Panc1 (cell line): ENCODE measurements at regions not wholly inside any gene's neighbourhood (a gene's known extent, or its start where the extent isn't known, plus 50 kb on each side); places are given as distances from the start of the nearest gene placed in this dataset.

Experiments used
- ATAC-seq: fragments of 200-7000 bp; cut with Tn5 transposase; 2 replicates; pipeline ENCODE4 v1.9.1; 2020; ENCODE audit warnings: mild to moderate bottlenecking, moderate library complexity
- BruUV-seq: library from RNA; stranded (reverse); fragments of 400-500 nt; replicated peaks from 2 replicates; lab custom pipeline; 2021; lab: Mats Ljungman, UMichigan
- CTCF ChIA-PET: fragments of 300-600 bp; sonication (Branson Sonifier 250); formaldehyde crosslinking; loops from one replicate; lab custom pipeline; 2022; ENCODE audit warnings: antibody characterized with exemption; lab: Charles Lee
- POLR2A ChIA-PET: fragments of 300-600 bp; sonication (Branson Sonifier 250); formaldehyde crosslinking; loops from one replicate; lab custom pipeline; 2022; ENCODE audit warnings: antibody characterized with exemption; lab: Charles Lee
- DNase-seq: peaks from one replicate; pipeline ENCODE4 v3.0.0-alpha.2; 2010; ENCODE audit warnings: low read depth, low spot score
- H3K27ac ChIP-seq: 2 replicates; pipeline ENCODE4 v1.5.1; 2011; ENCODE audit warnings: mild to moderate bottlenecking, low read length, inconsistent platforms
- H3K27me3 ChIP-seq: fragments of 200-500 bp; sonication (Bioruptor generic); 2 replicates; pipeline ENCODE4 v1.6.0; 2014; ENCODE audit warnings: low read length, inconsistent platforms; ENCODE audit not compliant: control insufficient read depth, insufficient read depth
- H3K36me3 ChIP-seq: fragments of 200-500 bp; sonication (Bioruptor generic); 2 replicates; pipeline ENCODE4 v1.5.1; 2014; ENCODE audit warnings: inconsistent platforms, mild to moderate bottlenecking, low read length, moderate library complexity; ENCODE audit not compliant: control insufficient read depth, insufficient read depth
- H3K4me1 ChIP-seq: 2 replicates; pipeline ENCODE4 v1.5.1; 2011; ENCODE audit warnings: inconsistent platforms, mild to moderate bottlenecking, low read length, moderate library complexity; ENCODE audit not compliant: control insufficient read depth, insufficient read depth
- H3K4me3 ChIP-seq, 2 experiments: 2 replicates each; pipeline ENCODE4 v1.5.1; 2011 to 2012; ENCODE audit warnings: low read depth in 2 of 2, low read length in 2 of 2, mild to moderate bottlenecking in 2 of 2, inconsistent platforms in 1 of 2, moderate library complexity in 1 of 2
- H3K9me3 ChIP-seq: fragments of 200-500 bp; sonication (Bioruptor generic); 2 replicates; pipeline ENCODE4 v1.5.1; 2014; ENCODE audit warnings: low read depth, mild to moderate bottlenecking, inconsistent platforms, low read length, moderate library complexity; ENCODE audit not compliant: control insufficient read depth, insufficient read depth
- POLR2AphosphoS5 ChIP-seq: IDR thresholded peaks from 2 replicates; pipeline ENCODE4 v1.6.1; 2012; ENCODE audit warnings: mild to moderate bottlenecking, low read depth, low read length, moderate library complexity
- SIN3A ChIP-seq: IDR thresholded peaks from 2 replicates; pipeline ENCODE4 v1.6.1; 2012; ENCODE audit warnings: low read depth, mild to moderate bottlenecking, low read length, moderate library complexity, borderline replicate concordance; ENCODE audit not compliant: insufficient read depth
- TCF7L2 ChIP-seq: IDR thresholded peaks from 2 replicates; pipeline ENCODE4 v1.6.1; 2011; ENCODE audit warnings: mild to moderate bottlenecking, low read depth, low read length, inconsistent platforms
- in situ Hi-C: cut with HindIII; loops from 2 replicates; pipeline ENCODE4 v1.10.0; 2016; ENCODE audit warnings: low sequenced_read_pairs, low pct_unique_long_range_greater_than_20kb
- intact Hi-C: fragments of 100-400 bp; cut with micrococcal nuclease; formaldehyde crosslinking; loops from one replicate; pipeline ENCODE4 v1.10.0; 2022; ENCODE audit not compliant: unreplicated experiment
- TF ChIP-seq, protein P1 (sequence below): fragments of 450-650 bp; IDR thresholded peaks from 2 replicates; pipeline ENCODE4 v1.5.1; 2017; ENCODE audit warnings: mild to moderate bottlenecking
- TF ChIP-seq, protein P2 (sequence below), 2 experiments: IDR thresholded peaks; 2 replicates each; pipeline ENCODE4 v1.6.1; 2011 to 2012; ENCODE audit warnings: low read depth in 2 of 2, control low read depth in 1 of 2, low read length in 1 of 2, mild to moderate bottlenecking in 1 of 2, moderate library complexity in 1 of 2; ENCODE audit not compliant: insufficient read depth in 1 of 2

DNA sequence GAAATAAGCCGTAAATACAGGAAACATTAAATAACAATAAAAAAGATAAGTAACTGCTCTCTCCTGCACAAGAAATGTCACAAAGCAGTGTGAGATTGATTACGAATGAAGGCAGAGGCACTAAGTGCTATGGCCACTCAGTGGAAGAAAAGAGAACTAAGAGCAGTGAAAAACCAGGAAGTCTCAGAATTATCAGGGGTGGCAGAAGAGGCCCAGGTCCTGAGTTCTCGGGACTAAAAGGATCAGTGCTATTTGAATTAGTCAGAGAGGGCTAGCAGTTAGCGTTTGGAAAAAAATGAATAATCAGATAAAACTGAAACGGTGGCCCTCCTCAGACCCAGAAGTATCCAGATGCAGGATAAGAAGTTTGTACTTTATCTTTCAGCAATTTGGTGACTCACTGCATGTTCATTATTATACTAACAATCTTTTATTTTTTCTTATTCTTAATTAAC is 367.1 kb downstream of the ZEB2 start:
- Histone ChIP-seq H3K27me3 (no peaks in the 10 kb centered on the region), H3K36me3 (no peaks in the 10 kb centered on the region), H3K4me3 (no peak overlapping the region), H3K4me1 (no peaks in the 10 kb centered on the region), H3K9me3 (no peaks in the 10 kb centered on the region), H3K27ac (no peak overlapping the region)
- TF ChIP-seq, protein P1, sequence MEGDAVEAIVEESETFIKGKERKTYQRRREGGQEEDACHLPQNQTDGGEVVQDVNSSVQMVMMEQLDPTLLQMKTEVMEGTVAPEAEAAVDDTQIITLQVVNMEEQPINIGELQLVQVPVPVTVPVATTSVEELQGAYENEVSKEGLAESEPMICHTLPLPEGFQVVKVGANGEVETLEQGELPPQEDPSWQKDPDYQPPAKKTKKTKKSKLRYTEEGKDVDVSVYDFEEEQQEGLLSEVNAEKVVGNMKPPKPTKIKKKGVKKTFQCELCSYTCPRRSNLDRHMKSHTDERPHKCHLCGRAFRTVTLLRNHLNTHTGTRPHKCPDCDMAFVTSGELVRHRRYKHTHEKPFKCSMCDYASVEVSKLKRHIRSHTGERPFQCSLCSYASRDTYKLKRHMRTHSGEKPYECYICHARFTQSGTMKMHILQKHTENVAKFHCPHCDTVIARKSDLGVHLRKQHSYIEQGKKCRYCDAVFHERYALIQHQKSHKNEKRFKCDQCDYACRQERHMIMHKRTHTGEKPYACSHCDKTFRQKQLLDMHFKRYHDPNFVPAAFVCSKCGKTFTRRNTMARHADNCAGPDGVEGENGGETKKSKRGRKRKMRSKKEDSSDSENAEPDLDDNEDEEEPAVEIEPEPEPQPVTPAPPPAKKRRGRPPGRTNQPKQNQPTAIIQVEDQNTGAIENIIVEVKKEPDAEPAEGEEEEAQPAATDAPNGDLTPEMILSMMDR = no peak
- TF ChIP-seq SIN3A = no peak
- TF ChIP-seq, protein P2, sequence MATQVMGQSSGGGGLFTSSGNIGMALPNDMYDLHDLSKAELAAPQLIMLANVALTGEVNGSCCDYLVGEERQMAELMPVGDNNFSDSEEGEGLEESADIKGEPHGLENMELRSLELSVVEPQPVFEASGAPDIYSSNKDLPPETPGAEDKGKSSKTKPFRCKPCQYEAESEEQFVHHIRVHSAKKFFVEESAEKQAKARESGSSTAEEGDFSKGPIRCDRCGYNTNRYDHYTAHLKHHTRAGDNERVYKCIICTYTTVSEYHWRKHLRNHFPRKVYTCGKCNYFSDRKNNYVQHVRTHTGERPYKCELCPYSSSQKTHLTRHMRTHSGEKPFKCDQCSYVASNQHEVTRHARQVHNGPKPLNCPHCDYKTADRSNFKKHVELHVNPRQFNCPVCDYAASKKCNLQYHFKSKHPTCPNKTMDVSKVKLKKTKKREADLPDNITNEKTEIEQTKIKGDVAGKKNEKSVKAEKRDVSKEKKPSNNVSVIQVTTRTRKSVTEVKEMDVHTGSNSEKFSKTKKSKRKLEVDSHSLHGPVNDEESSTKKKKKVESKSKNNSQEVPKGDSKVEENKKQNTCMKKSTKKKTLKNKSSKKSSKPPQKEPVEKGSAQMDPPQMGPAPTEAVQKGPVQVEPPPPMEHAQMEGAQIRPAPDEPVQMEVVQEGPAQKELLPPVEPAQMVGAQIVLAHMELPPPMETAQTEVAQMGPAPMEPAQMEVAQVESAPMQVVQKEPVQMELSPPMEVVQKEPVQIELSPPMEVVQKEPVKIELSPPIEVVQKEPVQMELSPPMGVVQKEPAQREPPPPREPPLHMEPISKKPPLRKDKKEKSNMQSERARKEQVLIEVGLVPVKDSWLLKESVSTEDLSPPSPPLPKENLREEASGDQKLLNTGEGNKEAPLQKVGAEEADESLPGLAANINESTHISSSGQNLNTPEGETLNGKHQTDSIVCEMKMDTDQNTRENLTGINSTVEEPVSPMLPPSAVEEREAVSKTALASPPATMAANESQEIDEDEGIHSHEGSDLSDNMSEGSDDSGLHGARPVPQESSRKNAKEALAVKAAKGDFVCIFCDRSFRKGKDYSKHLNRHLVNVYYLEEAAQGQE (IDR thresholded peaks at IDR 0.05; ENCODE audit: insufficient read depth in 1 of 2, low read depth in 2 of 2, low read length in 1 of 2) = no peak
- TF ChIP-seq TCF7L2 = no peak
- no peak for TF ChIP-seq POLR2AphosphoS5
- ChIA-PET CTCF (no interaction called here), POLR2A (no interaction called here)
- in situ Hi-C loops (no loop called here), intact Hi-C loops (no loop called here)
- BruUV-seq = no TSS peak
- ATAC-seq = no peak
- DNase-seq = no peak

DNA sequence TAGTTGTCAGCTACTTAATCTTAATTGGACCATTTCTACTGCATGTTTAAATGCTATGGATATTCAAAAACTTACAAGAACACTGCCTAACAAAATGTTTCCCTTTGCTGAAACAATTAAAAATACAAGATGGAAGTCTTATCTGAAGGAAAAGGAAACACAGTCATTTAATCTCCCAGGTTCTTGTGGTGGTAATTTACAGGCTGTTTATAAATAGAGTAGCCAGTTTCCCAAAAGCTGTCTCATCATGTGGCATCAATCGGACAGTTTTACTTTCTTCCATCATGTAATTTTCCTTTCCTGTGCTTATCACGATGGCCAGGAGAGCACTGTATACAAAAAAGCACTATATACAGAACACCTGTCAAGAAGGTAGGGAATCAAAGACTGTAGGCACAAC is 368.1 kb downstream of the ZEB2 start:
- no TSS peak for BruUV-seq
- no peak for TF ChIP-seq POLR2AphosphoS5
- no peak for TF ChIP-seq SIN3A
- TF ChIP-seq, protein P2 (IDR thresholded peaks at IDR 0.05; ENCODE audit: insufficient read depth in 1 of 2, low read depth in 2 of 2, low read length in 1 of 2) = no peak
- TF ChIP-seq TCF7L2 = no peak
- TF ChIP-seq, protein P1 = no peak
- no peak for DNase-seq
- intact Hi-C loops = no loop called here
- Histone ChIP-seq H3K4me1 (no peaks in the 10 kb centered on the region), H3K4me3 (no peak overlapping the region), H3K27me3 (no peaks in the 10 kb centered on the region), H3K36me3 (no peaks in the 10 kb centered on the region), H3K27ac (no peak overlapping the region), H3K9me3 (no peaks in the 10 kb centered on the region)
- ChIA-PET POLR2A (no interaction called here), CTCF (no interaction called here)
- in situ Hi-C loops = no loop called here
- no peak for ATAC-seq
